Left ventricle myocardium inferior (tissue), 1 donor: ENCODE measurements at regions not wholly inside any gene's neighbourhood (a gene's known extent, or its start where the extent isn't known, plus 50 kb on each side); places are given as distances from the start of the nearest gene placed in this dataset.

Source experiments
- DNase-seq: peaks from one replicate; pipeline ENCODE4 v3.0.0-alpha.2; 2020
- H3K27ac ChIP-seq: fragments of 200-600 bp; replicated peaks from 2 replicates; pipeline ENCODE4 v1.8.0; 2021
- H3K27me3 ChIP-seq: fragments of 200-600 bp; 2 replicates; pipeline ENCODE4 v1.8.0; 2021; ENCODE audit warnings: low read depth
- H3K36me3 ChIP-seq: fragments of 200-600 bp; 2 replicates; pipeline ENCODE4 v1.8.0; 2021
- H3K4me1 ChIP-seq: fragments of 200-600 bp; 2 replicates; pipeline ENCODE4 v1.8.0; 2021
- H3K4me3 ChIP-seq: fragments of 200-600 bp; 2 replicates; pipeline ENCODE4 v1.8.0; 2021; ENCODE audit warnings: mild to moderate bottlenecking, moderate library complexity
- H3K9me3 ChIP-seq: fragments of 200-600 bp; replicated peaks from 2 replicates; pipeline ENCODE4 v1.8.0; 2021
- intact Hi-C: fragments of 100-400 bp; cut with micrococcal nuclease; formaldehyde crosslinking; loops from one replicate; pipeline ENCODE4 v1.11.0; 2022
- TF ChIP-seq, protein P1 (sequence below): fragments of 200-600 bp; IDR thresholded peaks from 2 replicates; pipeline ENCODE4 v1.8.0; 2021; ENCODE audit warnings: antibody characterized with exemption, mild to moderate bottlenecking, borderline replicate concordance
- donor health status: DM: no; HTN: yes; CAD: no; lungs with severe emphysema.

DNA sequence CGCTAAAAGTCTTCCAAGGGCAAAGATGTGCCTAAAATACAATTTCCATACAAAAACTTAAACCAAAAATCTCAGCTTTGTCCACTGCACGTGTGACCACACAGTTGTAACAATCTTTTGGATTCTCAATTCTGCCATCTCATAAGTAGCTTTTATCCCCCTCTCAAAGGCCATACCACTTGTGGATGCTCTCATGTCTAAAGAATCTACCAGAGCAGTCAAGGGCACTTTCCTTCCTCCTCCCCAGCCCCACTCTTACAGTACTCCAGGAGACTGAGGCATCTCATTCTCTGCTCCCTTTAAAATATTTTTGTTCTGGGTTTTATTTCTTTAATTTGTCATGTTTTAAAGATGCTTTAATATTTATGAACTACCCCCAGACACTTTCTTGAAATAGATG is 102.3 kb upstream of the PFN2 start:
- no peak overlapping the region for H3K27ac ChIP-seq
- no peaks in the 10 kb centered on the region for H3K27me3 ChIP-seq
- H3K9me3 ChIP-seq = peaks cover 13% of the 10 kb centered on the region
- no peaks in the 10 kb centered on the region for H3K36me3 ChIP-seq
- DNase-seq = no peak
- intact Hi-C loops = no loop called here
- H3K4me3 ChIP-seq = no peak overlapping the region
- TF ChIP-seq, protein P1, sequence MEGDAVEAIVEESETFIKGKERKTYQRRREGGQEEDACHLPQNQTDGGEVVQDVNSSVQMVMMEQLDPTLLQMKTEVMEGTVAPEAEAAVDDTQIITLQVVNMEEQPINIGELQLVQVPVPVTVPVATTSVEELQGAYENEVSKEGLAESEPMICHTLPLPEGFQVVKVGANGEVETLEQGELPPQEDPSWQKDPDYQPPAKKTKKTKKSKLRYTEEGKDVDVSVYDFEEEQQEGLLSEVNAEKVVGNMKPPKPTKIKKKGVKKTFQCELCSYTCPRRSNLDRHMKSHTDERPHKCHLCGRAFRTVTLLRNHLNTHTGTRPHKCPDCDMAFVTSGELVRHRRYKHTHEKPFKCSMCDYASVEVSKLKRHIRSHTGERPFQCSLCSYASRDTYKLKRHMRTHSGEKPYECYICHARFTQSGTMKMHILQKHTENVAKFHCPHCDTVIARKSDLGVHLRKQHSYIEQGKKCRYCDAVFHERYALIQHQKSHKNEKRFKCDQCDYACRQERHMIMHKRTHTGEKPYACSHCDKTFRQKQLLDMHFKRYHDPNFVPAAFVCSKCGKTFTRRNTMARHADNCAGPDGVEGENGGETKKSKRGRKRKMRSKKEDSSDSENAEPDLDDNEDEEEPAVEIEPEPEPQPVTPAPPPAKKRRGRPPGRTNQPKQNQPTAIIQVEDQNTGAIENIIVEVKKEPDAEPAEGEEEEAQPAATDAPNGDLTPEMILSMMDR = no peak
- no peaks in the 10 kb centered on the region for H3K4me1 ChIP-seq

DNA sequence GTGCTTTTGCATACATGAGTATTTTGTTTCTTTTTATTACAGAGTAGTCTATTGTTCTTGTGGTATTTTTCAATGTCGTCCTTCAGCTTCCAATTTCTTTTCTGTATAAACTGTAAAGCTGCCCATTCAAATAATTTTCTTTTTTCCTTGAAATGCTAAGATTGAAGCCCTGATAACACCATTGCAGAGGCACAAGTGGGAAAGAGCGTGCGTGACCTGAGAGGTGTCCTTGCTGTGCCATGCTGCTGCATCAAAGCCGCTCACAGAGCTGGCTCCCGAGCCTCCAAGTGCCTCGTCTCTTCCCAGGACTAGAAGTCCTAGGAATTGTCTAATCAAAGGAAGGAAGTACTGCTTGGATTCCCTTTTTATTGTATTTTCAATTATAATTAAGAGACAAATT is 101.9 kb upstream of the PFN2 start:
- no peak overlapping the region for H3K4me3 ChIP-seq
- intact Hi-C loops = no loop called here
- DNase-seq = no peak
- H3K4me1 ChIP-seq = no peaks in the 10 kb centered on the region
- H3K27me3 ChIP-seq = no peaks in the 10 kb centered on the region
- TF ChIP-seq, protein P1 = no peak
- peak overlapping the region; percentile 27 for H3K27ac ChIP-seq
- H3K9me3 ChIP-seq = peaks cover 13% of the 10 kb centered on the region
- H3K36me3 ChIP-seq = no peaks in the 10 kb centered on the region

DNA sequence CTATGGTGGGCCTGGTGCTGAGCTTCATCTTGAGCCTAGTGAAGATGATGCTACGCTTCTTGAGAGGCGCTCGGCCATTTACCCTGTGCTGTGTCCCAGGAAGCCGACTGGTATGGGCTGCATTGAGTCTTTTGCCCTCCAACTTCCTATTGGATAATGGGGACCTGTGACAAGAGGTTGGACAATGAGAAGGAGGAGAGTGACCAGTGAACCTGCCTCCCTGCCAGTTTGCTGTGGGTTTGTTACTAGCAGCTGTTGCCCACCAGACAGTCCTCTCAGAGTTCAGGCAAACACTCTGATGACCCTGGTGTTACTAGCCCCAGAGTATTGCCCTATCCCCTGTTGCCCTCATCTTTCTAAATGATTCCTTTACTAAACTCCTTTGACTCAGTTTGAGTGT is 99.6 kb upstream of the PFN2 start:
- intact Hi-C loops = no loop called here
- Histone ChIP-seq H3K4me3 (no peak overlapping the region), H3K4me1 (no peaks in the 10 kb centered on the region), H3K36me3 (no peaks in the 10 kb centered on the region), H3K9me3 (no peaks in the 10 kb centered on the region), H3K27me3 (no peaks in the 10 kb centered on the region), H3K27ac (no peak overlapping the region)
- TF ChIP-seq, protein P1 = no peak
- DNase-seq = no peak

DNA sequence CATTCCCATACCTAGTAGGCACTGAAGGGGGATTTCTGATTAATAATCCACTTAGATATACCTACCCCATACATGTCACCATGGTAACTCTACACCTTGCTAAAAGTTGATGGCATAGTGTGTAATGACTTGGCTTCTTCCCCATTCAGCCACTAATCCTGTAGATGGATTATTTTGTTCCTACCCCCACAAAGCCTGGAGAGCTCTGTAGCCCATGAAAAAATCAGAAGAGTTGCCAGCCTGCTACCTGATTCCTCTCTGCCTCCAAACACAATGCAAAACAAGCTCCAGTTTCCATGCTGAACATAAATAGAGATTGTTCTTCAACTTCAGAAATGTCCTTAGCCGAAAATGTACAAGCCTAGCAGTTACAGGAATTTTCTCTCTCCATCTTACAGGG is 98.9 kb upstream of the PFN2 start:
- intact Hi-C loops = no loop called here
- Histone ChIP-seq H3K27me3 (no peaks in the 10 kb centered on the region), H3K4me1 (no peaks in the 10 kb centered on the region), H3K36me3 (no peaks in the 10 kb centered on the region), H3K27ac (no peak overlapping the region), H3K4me3 (no peak overlapping the region), H3K9me3 (no peaks in the 10 kb centered on the region)
- TF ChIP-seq, protein P1 = no peak
- no peak for DNase-seq

DNA sequence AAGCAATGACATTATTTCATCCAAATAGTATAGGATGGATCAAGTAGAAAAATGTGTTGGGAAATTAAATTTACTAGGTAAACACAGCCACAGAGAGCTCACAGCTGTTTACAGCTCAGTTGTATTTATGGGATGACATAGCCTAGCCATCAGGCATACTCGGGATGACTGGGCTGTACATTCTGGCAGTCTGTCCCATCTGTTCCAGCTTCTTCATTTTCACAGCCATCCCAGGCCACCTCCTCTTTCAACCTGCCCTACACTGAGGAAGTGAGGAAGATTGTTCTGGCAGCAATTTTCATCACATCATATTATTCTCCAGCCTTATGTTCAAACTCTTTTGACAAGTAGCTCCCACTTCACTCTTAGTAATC is 98.4 kb upstream of the PFN2 start:
- intact Hi-C loops = no loop called here
- H3K4me1 ChIP-seq = no peaks in the 10 kb centered on the region
- TF ChIP-seq, protein P1 = no peak

More for the DNA sequence above, 98.4 kb upstream of the PFN2 start:
- no peaks in the 10 kb centered on the region for H3K27me3 ChIP-seq
- no peak overlapping the region for H3K27ac ChIP-seq
- no peaks in the 10 kb centered on the region for H3K9me3 ChIP-seq
- no peak overlapping the region for H3K4me3 ChIP-seq
- DNase-seq = no peak
- no peaks in the 10 kb centered on the region for H3K36me3 ChIP-seq
